ENCODE measurements at regions not wholly inside any gene's neighbourhood (a gene's known extent, or its start where the extent isn't known, plus 50 kb on each side); places are given as distances from the start of the nearest gene placed in this dataset.

DNA sequence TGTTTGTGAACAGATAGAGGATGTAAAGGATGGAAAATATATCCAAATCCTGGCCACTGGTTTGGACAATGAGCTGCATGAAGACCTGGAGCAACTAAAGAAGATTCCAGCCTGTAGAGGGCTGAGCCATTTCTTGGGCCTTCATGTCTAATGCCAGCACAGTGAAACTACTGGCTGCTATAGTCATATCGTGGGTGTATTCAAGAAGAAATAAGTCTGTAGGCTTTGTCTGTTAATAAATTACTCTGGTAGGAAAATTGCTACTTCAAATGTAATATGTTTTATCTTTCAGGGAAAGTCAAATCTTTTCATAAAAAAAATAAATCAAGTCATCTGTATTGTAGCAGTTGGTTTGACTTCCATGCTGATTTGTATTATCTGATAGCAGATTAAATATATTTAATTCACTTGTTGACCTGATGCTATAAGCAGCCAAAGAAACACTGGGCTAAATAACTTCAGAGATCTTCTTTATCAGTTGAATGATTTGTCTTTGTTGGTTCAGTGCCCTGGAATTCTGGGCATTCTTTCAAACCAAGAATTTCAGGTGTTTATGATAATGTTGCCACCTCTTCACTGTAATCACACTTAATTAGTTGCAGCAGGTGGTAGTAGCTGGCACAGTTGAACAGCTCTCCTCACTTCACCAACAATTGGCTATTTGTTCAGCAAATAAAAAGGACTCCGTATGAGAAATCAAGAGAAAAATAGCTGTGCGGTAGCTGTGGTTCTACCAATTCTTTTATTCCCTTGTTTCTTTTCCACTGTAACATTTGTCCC, 1109.5 kb downstream of the NSUN3 start:
- TF ChIP-seq SUZ12 (IDR thresholded peaks at IDR 0.05; ENCODE audit: extremely low read depth, insufficient read depth, insufficient read length) (no peak), YY1 (IDR thresholded peaks at IDR 0.05; ENCODE audit: insufficient read depth, insufficient read length) (no peak), ZNF274 (IDR thresholded peaks at IDR 0.05; ENCODE audit: low read depth, low read length) (no peak)
